SK-N-SH treated with all-trans-retinoic acid at 6 μM for 48 hours (cell line): ENCODE measurements at regions not wholly inside any gene's neighbourhood (a gene's known extent, or its start where the extent isn't known, plus 50 kb on each side); places are given as distances from the start of the nearest gene placed in this dataset.

ENCODE experiments used
- ARNTL ChIP-seq: fragments of 450-650 bp; formaldehyde crosslinking; IDR thresholded peaks from 2 replicates; pipeline ENCODE4 v1.5.0; 2020; ENCODE audit warnings: low read depth, mild to moderate bottlenecking, moderate library complexity, borderline replicate concordance
- SNAI2 ChIP-seq: fragments of 250-450 bp; sonication (Bioruptor Pico); IDR thresholded peaks from 2 replicates; pipeline ENCODE4 v1.5.0; 2020; ENCODE audit warnings: mild to moderate bottlenecking, moderate library complexity
- ZFP3 ChIP-seq: fragments of 250-450 bp; sonication (Bioruptor Pico); IDR thresholded peaks from 2 replicates; pipeline ENCODE4 v1.5.0; 2020; ENCODE audit warnings: mild to moderate bottlenecking, moderate library complexity
- ZFP30 ChIP-seq: fragments of 450-650 bp; formaldehyde crosslinking; IDR thresholded peaks from 2 replicates; pipeline ENCODE4 v1.5.0; 2022; ENCODE audit warnings: mild to moderate bottlenecking, moderate library complexity
- ZNF8 ChIP-seq: fragments of 450-650 bp; formaldehyde crosslinking; IDR thresholded peaks from 2 replicates; pipeline ENCODE4 v1.5.0; 2020; ENCODE audit warnings: mild to moderate bottlenecking, moderate library complexity
- TF ChIP-seq, protein P1 (sequence below): fragments of 250-450 bp; sonication (Bioruptor Pico); IDR thresholded peaks from 2 replicates; pipeline ENCODE4 v1.8.0; 2020; ENCODE audit warnings: mild to moderate bottlenecking, moderate library complexity, borderline replicate concordance

DNA sequence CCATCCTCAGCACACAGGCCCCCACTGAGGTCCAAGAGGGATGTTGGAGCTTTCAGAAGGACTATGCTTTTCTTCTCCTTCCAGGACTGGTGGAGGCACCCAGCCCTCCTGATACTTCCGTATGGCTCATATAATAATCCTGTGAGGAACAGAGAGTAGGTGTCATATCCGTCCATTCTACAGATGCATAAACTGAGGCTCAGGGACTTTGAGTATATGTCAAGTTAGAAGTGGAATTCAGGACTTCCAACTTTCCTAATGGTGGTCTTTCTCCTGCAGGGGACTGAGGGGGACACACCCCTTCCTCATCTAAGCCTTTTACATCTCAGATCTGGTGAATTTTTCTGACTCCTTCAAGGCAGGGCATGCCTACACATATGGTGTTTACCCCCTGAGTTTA is 153.7 kb downstream of the RPS24 start:
- no peak for TF ChIP-seq SNAI2 (CRISPR knock-in tag)
- no peak for TF ChIP-seq ZFP30 (CRISPR knock-in tag)
- no peak for TF ChIP-seq ARNTL (CRISPR knock-in tag)
- TF ChIP-seq, protein P1, sequence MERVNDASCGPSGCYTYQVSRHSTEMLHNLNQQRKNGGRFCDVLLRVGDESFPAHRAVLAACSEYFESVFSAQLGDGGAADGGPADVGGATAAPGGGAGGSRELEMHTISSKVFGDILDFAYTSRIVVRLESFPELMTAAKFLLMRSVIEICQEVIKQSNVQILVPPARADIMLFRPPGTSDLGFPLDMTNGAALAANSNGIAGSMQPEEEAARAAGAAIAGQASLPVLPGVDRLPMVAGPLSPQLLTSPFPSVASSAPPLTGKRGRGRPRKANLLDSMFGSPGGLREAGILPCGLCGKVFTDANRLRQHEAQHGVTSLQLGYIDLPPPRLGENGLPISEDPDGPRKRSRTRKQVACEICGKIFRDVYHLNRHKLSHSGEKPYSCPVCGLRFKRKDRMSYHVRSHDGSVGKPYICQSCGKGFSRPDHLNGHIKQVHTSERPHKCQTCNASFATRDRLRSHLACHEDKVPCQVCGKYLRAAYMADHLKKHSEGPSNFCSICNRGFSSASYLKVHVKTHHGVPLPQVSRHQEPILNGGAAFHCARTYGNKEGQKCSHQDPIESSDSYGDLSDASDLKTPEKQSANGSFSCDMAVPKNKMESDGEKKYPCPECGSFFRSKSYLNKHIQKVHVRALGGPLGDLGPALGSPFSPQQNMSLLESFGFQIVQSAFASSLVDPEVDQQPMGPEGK (CRISPR knock-in tag): no peak
- no peak for TF ChIP-seq ZFP3 (CRISPR knock-in tag)
- TF ChIP-seq ZNF8: no peak
